MM.1S (cell line): ENCODE measurements at regions not wholly inside any gene's neighbourhood (a gene's known extent, or its start where the extent isn't known, plus 50 kb on each side); places are given as distances from the start of the nearest gene placed in this dataset.

Experiments used
- DNase-seq: peaks from one replicate; pipeline ENCODE4 v3.0.0-alpha.2; 2015
- H2AFZ ChIP-seq: fragments of 300-600 bp; sonication (generic); 2 replicates; pipeline ENCODE4 v1.6.0; 2016; ENCODE audit warnings: antibody characterized with exemption, low read length
- H3F3A ChIP-seq: fragments of 300-600 bp; sonication (generic); 2 replicates; pipeline ENCODE4 v1.6.1; 2016; ENCODE audit warnings: mild to moderate bottlenecking, antibody characterized with exemption, low read length, moderate library complexity, mixed read lengths; ENCODE audit not compliant: insufficient read depth
- H3K27ac ChIP-seq: fragments of 300-600 bp; sonication (generic); 2 replicates; pipeline ENCODE4 v1.5.1; 2016; ENCODE audit warnings: mild to moderate bottlenecking, low read length
- H3K27me3 ChIP-seq: fragments of 300-600 bp; sonication (generic); replicated peaks from 2 replicates; pipeline ENCODE4 v1.6.0; 2016; ENCODE audit warnings: low read length; ENCODE audit not compliant: insufficient read depth
- H3K36me3 ChIP-seq: fragments of 300-600 bp; sonication (generic); replicated peaks from 2 replicates; pipeline ENCODE4 v1.6.1; 2016; ENCODE audit warnings: mild to moderate bottlenecking, low read length, mixed read lengths; ENCODE audit not compliant: insufficient read depth
- H3K4me1 ChIP-seq: fragments of 300-600 bp; sonication (generic); 2 replicates; pipeline ENCODE4 v1.6.1; 2016; ENCODE audit warnings: low read length, mixed read lengths
- H3K4me2 ChIP-seq: fragments of 300-600 bp; sonication (generic); 2 replicates; pipeline ENCODE4 v1.6.0; 2016; ENCODE audit warnings: low read depth, low read length
- H3K4me3 ChIP-seq: fragments of 300-600 bp; sonication (generic); 2 replicates; pipeline ENCODE4 v1.5.1; 2016; ENCODE audit warnings: low read length, mixed read lengths
- H3K79me2 ChIP-seq: fragments of 300-600 bp; sonication (generic); 2 replicates; pipeline ENCODE4 v1.6.1; 2016; ENCODE audit warnings: mixed run types, low read length, mixed read lengths
- H3K9ac ChIP-seq: fragments of 300-600 bp; sonication (generic); 2 replicates; pipeline ENCODE4 v1.6.1; 2016; ENCODE audit warnings: low read length, mixed read lengths
- H3K9me2 ChIP-seq: fragments of 300-600 bp; sonication (generic); replicated peaks from 2 replicates; pipeline ENCODE4 v1.6.1; 2016; ENCODE audit warnings: mild to moderate bottlenecking, low read length, mixed read lengths; ENCODE audit not compliant: insufficient read depth
- H3K9me3 ChIP-seq: fragments of 300-600 bp; sonication (generic); replicated peaks from 2 replicates; pipeline ENCODE4 v1.6.1; 2016; ENCODE audit warnings: mild to moderate bottlenecking, low read length, mixed read lengths; ENCODE audit not compliant: insufficient read depth
- H4K20me1 ChIP-seq: fragments of 300-600 bp; sonication (generic); 2 replicates; pipeline ENCODE4 v1.6.1; 2016; ENCODE audit warnings: mild to moderate bottlenecking, low read length, moderate library complexity, mixed read lengths; ENCODE audit not compliant: insufficient read depth
- EZH2 ChIP-seq: fragments of 300-600 bp; sonication (generic); optimal IDR thresholded peaks from 2 replicates; pipeline ENCODE3; 2017; ENCODE audit warnings: low read depth, mild to moderate bottlenecking, antibody characterized with exemption, low read length, mixed read lengths
- EZH2phosphoT487 ChIP-seq: fragments of 300-600 bp; sonication (generic); IDR thresholded peaks from 2 replicates; pipeline ENCODE4 v1.6.1; 2018; ENCODE audit warnings: antibody characterized with exemption, low read length
- TF ChIP-seq, protein P1 (sequence below): fragments of 300-600 bp; sonication (generic); IDR thresholded peaks from 2 replicates; pipeline ENCODE4 v1.5.1; 2016; ENCODE audit warnings: antibody characterized with exemption, low read length, mixed read lengths

- Histone ChIP-seq H2AFZ (no peak overlapping the region), H3K9me2 (no peaks in the 10 kb centered on the region), H3K27me3 (no peaks in the 10 kb centered on the region), H3K4me3 (no peak overlapping the region), H3K4me1 (no peaks in the 10 kb centered on the region), H3K79me2 (no peaks in the 10 kb centered on the region), H3K4me2 (no peak overlapping the region), H3K36me3 (no peaks in the 10 kb centered on the region), H3F3A (no peaks in the 10 kb centered on the region), H3K9ac (no peak overlapping the region), H3K27ac (no peak overlapping the region), H4K20me1 (no peaks in the 10 kb centered on the region), H3K9me3 (no peaks in the 10 kb centered on the region)
- TF ChIP-seq EZH2phosphoT487 (no peak), EZH2 (no peak)
- TF ChIP-seq, protein P1, sequence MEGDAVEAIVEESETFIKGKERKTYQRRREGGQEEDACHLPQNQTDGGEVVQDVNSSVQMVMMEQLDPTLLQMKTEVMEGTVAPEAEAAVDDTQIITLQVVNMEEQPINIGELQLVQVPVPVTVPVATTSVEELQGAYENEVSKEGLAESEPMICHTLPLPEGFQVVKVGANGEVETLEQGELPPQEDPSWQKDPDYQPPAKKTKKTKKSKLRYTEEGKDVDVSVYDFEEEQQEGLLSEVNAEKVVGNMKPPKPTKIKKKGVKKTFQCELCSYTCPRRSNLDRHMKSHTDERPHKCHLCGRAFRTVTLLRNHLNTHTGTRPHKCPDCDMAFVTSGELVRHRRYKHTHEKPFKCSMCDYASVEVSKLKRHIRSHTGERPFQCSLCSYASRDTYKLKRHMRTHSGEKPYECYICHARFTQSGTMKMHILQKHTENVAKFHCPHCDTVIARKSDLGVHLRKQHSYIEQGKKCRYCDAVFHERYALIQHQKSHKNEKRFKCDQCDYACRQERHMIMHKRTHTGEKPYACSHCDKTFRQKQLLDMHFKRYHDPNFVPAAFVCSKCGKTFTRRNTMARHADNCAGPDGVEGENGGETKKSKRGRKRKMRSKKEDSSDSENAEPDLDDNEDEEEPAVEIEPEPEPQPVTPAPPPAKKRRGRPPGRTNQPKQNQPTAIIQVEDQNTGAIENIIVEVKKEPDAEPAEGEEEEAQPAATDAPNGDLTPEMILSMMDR, result no peak
- DNase-seq, result no peak
Observed at GRCh38 chr15:61605343-61605742, 376.2 kb upstream of the RORA start.

DNA sequence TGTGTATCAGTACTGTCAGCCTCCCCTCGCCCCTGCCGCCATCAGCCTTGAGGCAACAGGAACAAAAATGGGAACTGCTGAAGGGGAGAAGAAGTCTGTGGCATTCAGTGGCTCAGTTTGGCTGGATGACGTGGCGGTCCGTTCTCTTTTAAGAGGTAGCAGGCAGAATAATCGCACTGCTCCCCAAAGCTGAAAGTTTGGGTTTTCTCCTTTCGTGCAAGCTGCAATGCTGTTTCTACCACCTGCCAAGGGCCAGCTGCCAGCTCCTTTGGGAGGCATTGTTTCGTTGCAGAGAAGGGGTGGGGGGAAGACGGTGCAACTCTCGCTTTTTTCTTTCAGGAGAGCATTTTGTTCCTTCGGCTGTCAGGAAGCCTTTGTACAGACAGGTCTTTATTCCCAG lies 369.6 kb upstream of the RORA start:
- DNase-seq, result no peak
- Histone ChIP-seq H2AFZ (no peak overlapping the region), H3K79me2 (no peaks in the 10 kb centered on the region), H4K20me1 (no peaks in the 10 kb centered on the region), H3K9me2 (no peaks in the 10 kb centered on the region), H3K9me3 (no peaks in the 10 kb centered on the region), H3K4me3 (no peak overlapping the region), H3K27me3 (no peaks in the 10 kb centered on the region), H3K9ac (no peak overlapping the region), H3F3A (no peaks in the 10 kb centered on the region), H3K4me2 (no peak overlapping the region), H3K4me1 (no peaks in the 10 kb centered on the region), H3K27ac (no peak overlapping the region), H3K36me3 (no peaks in the 10 kb centered on the region)
- TF ChIP-seq EZH2phosphoT487 (no peak), EZH2 (no peak)
- TF ChIP-seq, protein P1, result no peak

DNA sequence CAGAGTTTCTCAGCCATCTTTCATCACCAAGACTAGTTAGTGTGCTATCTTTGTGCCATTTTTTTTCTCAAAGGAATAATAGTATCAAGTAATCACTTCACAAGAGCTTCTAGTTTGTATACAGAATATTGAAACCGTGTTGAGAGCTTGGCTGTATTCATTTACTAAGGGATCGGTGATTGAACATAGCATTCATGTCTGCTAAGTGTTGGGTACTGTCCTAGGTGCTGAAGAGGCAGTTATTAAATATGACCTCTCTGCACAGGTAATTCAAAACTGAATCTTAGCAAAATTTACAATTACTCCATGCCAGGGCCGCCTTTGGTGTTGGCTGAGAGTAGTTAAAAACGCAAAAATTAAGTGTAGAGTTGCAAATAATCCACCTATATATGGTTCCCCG lies 355.3 kb upstream of the RORA start:
- DNase-seq, result peak; percentile 20
- Histone ChIP-seq H3K79me2 (no peaks in the 10 kb centered on the region), H3K9me3 (no peaks in the 10 kb centered on the region), H4K20me1 (no peaks in the 10 kb centered on the region), H3K9me2 (no peaks in the 10 kb centered on the region), H3K4me1 (no peaks in the 10 kb centered on the region), H3K36me3 (no peaks in the 10 kb centered on the region), H3K4me3 (no peak overlapping the region), H3F3A (no peaks in the 10 kb centered on the region), H3K9ac (no peak overlapping the region), H2AFZ (no peak overlapping the region), H3K27me3 (no peaks in the 10 kb centered on the region), H3K27ac (no peak overlapping the region), H3K4me2 (no peak overlapping the region)
- no peak for TF ChIP-seq EZH2phosphoT487
- TF ChIP-seq, protein P1, result no peak
- TF ChIP-seq EZH2, result no peak
